Fibroblast of peridontal ligament (primary cell): ENCODE measurements at regions not wholly inside any gene's neighbourhood (a gene's known extent, or its start where the extent isn't known, plus 50 kb on each side); places are given as distances from the start of the nearest gene placed in this dataset.
"Not testable (repeated sequence)": the region's sequence is repeated elsewhere in the genome, so short reads cannot be mapped to it uniquely, and the experiment has no call there.

Experiments
- DNase-seq: peaks from one replicate; pipeline ENCODE4 v3.0.0-alpha.2; 2010; ENCODE audit errors: extremely low read depth

GRCh38 chr2:76170856-76171255, 460.1 kb upstream of the GCFC2 start:
- no peak for DNase-seq

- DNase-seq = no peak
These were observed 459.3 kb upstream of the GCFC2 start for GRCh38 chr2:76170009-76170384.

- DNase-seq = no peak
These were observed 458.7 kb upstream of the GCFC2 start for GRCh38 chr2:76169276-76170008.

GRCh38 chr2:76163860-76164259, 453.1 kb upstream of the GCFC2 start:
- DNase-seq = no peak

GRCh38 chr2:76160670-76161069, 450.0 kb upstream of the GCFC2 start:
- DNase-seq = no peak

GRCh38 chr2:76159042-76159648, 448.4 kb upstream of the GCFC2 start:
- no peak for DNase-seq

- DNase-seq = no peak
These were observed 446.8 kb upstream of the GCFC2 start for GRCh38 chr2:76157531-76157930.

- DNase-seq = no peak
These were observed 444.3 kb upstream of the GCFC2 start for GRCh38 chr2:76154981-76155380.

GRCh38 chr2:76149846-76150245, 439.1 kb upstream of the GCFC2 start:
- DNase-seq = no peak

GRCh38 chr2:76139303-76139702, 428.6 kb upstream of the GCFC2 start:
- DNase-seq = not testable (repeated sequence)

- no peak for DNase-seq
These were observed 417.9 kb upstream of the GCFC2 start for GRCh38 chr2:76128622-76129021.

- no peak for DNase-seq
These were observed 409.5 kb upstream of the GCFC2 start for GRCh38 chr2:76120176-76120575.

GRCh38 chr2:76089683-76090082, 379.0 kb upstream of the GCFC2 start:
- DNase-seq = no peak

GRCh38 chr2:76083248-76083647, 372.5 kb upstream of the GCFC2 start:
- DNase-seq = no peak

- no peak for DNase-seq
These were observed 371.8 kb upstream of the GCFC2 start for GRCh38 chr2:76082509-76082908.

GRCh38 chr2:76080154-76080553, 369.4 kb upstream of the GCFC2 start:
- no peak for DNase-seq

- no peak for DNase-seq
These were observed 364.4 kb upstream of the GCFC2 start for GRCh38 chr2:76075126-76075525.

- DNase-seq = no peak
These were observed 363.4 kb upstream of the GCFC2 start for GRCh38 chr2:76073992-76074604.

- DNase-seq = no peak
These were observed 339.5 kb upstream of the GCFC2 start for GRCh38 chr2:76050196-76050595.

- DNase-seq = no peak
These were observed 334.0 kb upstream of the GCFC2 start for GRCh38 chr2:76044701-76045100.

GRCh38 chr2:76039505-76039904, 328.8 kb upstream of the GCFC2 start:
- DNase-seq = no peak

GRCh38 chr2:76027761-76028160, 317.0 kb upstream of the GCFC2 start:
- DNase-seq = no peak

GRCh38 chr2:76019128-76019527, 308.4 kb upstream of the GCFC2 start:
- DNase-seq = no peak
